Activated CD4-positive, alpha-beta memory T cell treated with anti-CD3 and anti-CD28 coated beads, Interleukin-2, amount 10 ng/mL, durations not matched to agents 7 days and 5 days (primary cell): ENCODE measurements at regions not wholly inside any gene's neighbourhood (a gene's known extent, or its start where the extent isn't known, plus 50 kb on each side); places are given as distances from the start of the nearest gene placed in this dataset.

ENCODE experiments used
- CTCF ChIA-PET: fragments of 350-600 bp; sonication (Branson Sonifier 250); formaldehyde crosslinking; loops from one replicate; lab custom pipeline; 2021; ENCODE audit warnings: antibody characterized with exemption, inconsistent platforms; lab: Charles Lee
- POLR2A ChIA-PET: fragments of 350-600 bp; sonication (Branson Sonifier 250); formaldehyde crosslinking; loops from one replicate; lab custom pipeline; 2021; ENCODE audit warnings: antibody characterized with exemption; lab: Charles Lee
- DNase-seq: peaks from one replicate; pipeline ENCODE4 v3.0.0-alpha.2; 2020
- H3K27ac Mint-ChIP-seq: one replicate; pipeline ENCODE4 v1.8.0; 2021; ENCODE audit warnings: mild to moderate bottlenecking, mixed read lengths
- H3K27me3 Mint-ChIP-seq: one replicate; pipeline ENCODE4 v1.8.0; 2021; ENCODE audit warnings: mixed read lengths
- H3K36me3 Mint-ChIP-seq: one replicate; pipeline ENCODE4 v1.8.0; 2021; ENCODE audit warnings: low read depth, mixed read lengths
- H3K4me1 Mint-ChIP-seq: one replicate; pipeline ENCODE4 v1.8.0; 2021; ENCODE audit warnings: mixed read lengths
- H3K4me3 Mint-ChIP-seq: one replicate; pipeline ENCODE4 v1.8.0; 2021; ENCODE audit warnings: mild to moderate bottlenecking, mixed read lengths
- H3K9me3 Mint-ChIP-seq: one replicate; pipeline ENCODE4 v1.8.0; 2021; ENCODE audit warnings: mixed read lengths

- Mint-ChIP-seq H3K27me3 (peaks cover 9% of the 10 kb centered on the region), H3K36me3 (no peaks in the 10 kb centered on the region), H3K4me1 (no peaks in the 10 kb centered on the region), H3K9me3 (no peaks in the 10 kb centered on the region), H3K27ac (no peak overlapping the region), H3K4me3 (no peak overlapping the region)
- POLR2A ChIA-PET = no interaction called here
- DNase-seq = no peak
- CTCF ChIA-PET = no interaction called here
These were observed 373.1 kb downstream of the VPS13C start for GRCh38 chr15:61687124-61687523.

- H3K9me3 Mint-ChIP-seq = no peaks in the 10 kb centered on the region
- DNase-seq = no peak
- no peak overlapping the region for H3K27ac Mint-ChIP-seq
- H3K4me3 Mint-ChIP-seq = no peak overlapping the region
- peaks cover 9% of the 10 kb centered on the region for H3K27me3 Mint-ChIP-seq
- CTCF ChIA-PET = no interaction called here
- H3K4me1 Mint-ChIP-seq = no peaks in the 10 kb centered on the region
- POLR2A ChIA-PET = no interaction called here
- H3K36me3 Mint-ChIP-seq = no peaks in the 10 kb centered on the region
These were observed 374.3 kb downstream of the VPS13C start for GRCh38 chr15:61685971-61686370.

GRCh38 chr15:61685534-61685933 lies 374.7 kb downstream of the VPS13C start:
- H3K27ac Mint-ChIP-seq = no peak overlapping the region
- POLR2A ChIA-PET = no interaction called here
- CTCF ChIA-PET = no interaction called here
- H3K27me3 Mint-ChIP-seq = peaks cover 6% of the 10 kb centered on the region
- no peaks in the 10 kb centered on the region for H3K9me3 Mint-ChIP-seq
- H3K36me3 Mint-ChIP-seq = no peaks in the 10 kb centered on the region
- H3K4me1 Mint-ChIP-seq = no peaks in the 10 kb centered on the region
- H3K4me3 Mint-ChIP-seq = no peak overlapping the region
- no peak for DNase-seq

GRCh38 chr15:61684749-61685467 lies 375.3 kb downstream of the VPS13C start:
- Mint-ChIP-seq H3K27me3 (peaks cover 5% of the 10 kb centered on the region), H3K27ac (no peak overlapping the region), H3K4me1 (no peaks in the 10 kb centered on the region), H3K36me3 (no peaks in the 10 kb centered on the region), H3K9me3 (no peaks in the 10 kb centered on the region), H3K4me3 (no peak overlapping the region)
- no peak for DNase-seq
- ChIA-PET CTCF (no interaction called here), POLR2A (no interaction called here)

GRCh38 chr15:61682891-61683735 lies 377.1 kb downstream of the VPS13C start:
- no peaks in the 10 kb centered on the region for H3K4me1 Mint-ChIP-seq
- no peaks in the 10 kb centered on the region for H3K36me3 Mint-ChIP-seq
- peaks cover 6% of the 10 kb centered on the region for H3K27me3 Mint-ChIP-seq
- POLR2A ChIA-PET = no interaction called here
- H3K9me3 Mint-ChIP-seq = no peaks in the 10 kb centered on the region
- DNase-seq = no peak
- no peak overlapping the region for H3K4me3 Mint-ChIP-seq
- CTCF ChIA-PET = no interaction called here
- H3K27ac Mint-ChIP-seq = no peak overlapping the region

- H3K27me3 Mint-ChIP-seq = peaks cover 12% of the 10 kb centered on the region
- no peaks in the 10 kb centered on the region for H3K4me1 Mint-ChIP-seq
- H3K36me3 Mint-ChIP-seq = no peaks in the 10 kb centered on the region
- DNase-seq = no peak
- H3K27ac Mint-ChIP-seq = no peak overlapping the region
- H3K9me3 Mint-ChIP-seq = no peaks in the 10 kb centered on the region
- CTCF ChIA-PET = no interaction called here
- POLR2A ChIA-PET = no interaction called here
- no peak overlapping the region for H3K4me3 Mint-ChIP-seq
These were observed 378.6 kb downstream of the VPS13C start for GRCh38 chr15:61681676-61682075.

- peaks cover 13% of the 10 kb centered on the region for H3K27me3 Mint-ChIP-seq
- ChIA-PET CTCF (no interaction called here), POLR2A (no interaction called here)
- no peaks in the 10 kb centered on the region for H3K36me3 Mint-ChIP-seq
- H3K9me3 Mint-ChIP-seq = no peaks in the 10 kb centered on the region
- H3K4me1 Mint-ChIP-seq = no peaks in the 10 kb centered on the region
- no peak overlapping the region for H3K27ac Mint-ChIP-seq
- DNase-seq = no peak
- H3K4me3 Mint-ChIP-seq = no peak overlapping the region
These were observed 379.2 kb downstream of the VPS13C start for GRCh38 chr15:61681038-61681418.

- Mint-ChIP-seq H3K36me3 (no peaks in the 10 kb centered on the region), H3K27me3 (peaks cover 11% of the 10 kb centered on the region), H3K9me3 (no peaks in the 10 kb centered on the region), H3K4me1 (no peaks in the 10 kb centered on the region), H3K4me3 (no peak overlapping the region), H3K27ac (no peak overlapping the region)
- no peak for DNase-seq
- CTCF ChIA-PET = no interaction called here
- POLR2A ChIA-PET = no interaction called here
These were observed 379.8 kb downstream of the VPS13C start for GRCh38 chr15:61680260-61681037.

GRCh38 chr15:61671736-61672135 lies 388.5 kb downstream of the VPS13C start:
- ChIA-PET POLR2A (no interaction called here), CTCF (interaction anchor here (1.8 kb wide), 1 partner anchor 162 kb away, joined by 4 read pairs; no protein-coding TSS in a partner anchor)
- H3K9me3 Mint-ChIP-seq = no peaks in the 10 kb centered on the region
- no peak for DNase-seq
- H3K27ac Mint-ChIP-seq = no peak overlapping the region
- no peak overlapping the region for H3K4me3 Mint-ChIP-seq
- no peaks in the 10 kb centered on the region for H3K36me3 Mint-ChIP-seq
- H3K4me1 Mint-ChIP-seq = no peaks in the 10 kb centered on the region
- peaks cover 17% of the 10 kb centered on the region for H3K27me3 Mint-ChIP-seq

- no peak for DNase-seq
- ChIA-PET CTCF (no interaction called here), POLR2A (no interaction called here)
- H3K36me3 Mint-ChIP-seq = no peaks in the 10 kb centered on the region
- H3K4me3 Mint-ChIP-seq = no peak overlapping the region
- no peaks in the 10 kb centered on the region for H3K4me1 Mint-ChIP-seq
- H3K9me3 Mint-ChIP-seq = no peaks in the 10 kb centered on the region
- peaks cover 15% of the 10 kb centered on the region for H3K27me3 Mint-ChIP-seq
- no peak overlapping the region for H3K27ac Mint-ChIP-seq
These were observed 391.8 kb downstream of the VPS13C start for GRCh38 chr15:61668444-61668843.

- DNase-seq = no peak
- Mint-ChIP-seq H3K36me3 (no peaks in the 10 kb centered on the region), H3K9me3 (no peaks in the 10 kb centered on the region), H3K4me1 (no peaks in the 10 kb centered on the region), H3K4me3 (no peak overlapping the region), H3K27me3 (peaks cover 13% of the 10 kb centered on the region), H3K27ac (no peak overlapping the region)
- CTCF ChIA-PET = interaction anchor here (0.7 to 1.4 kb wide), 2 partner anchors 11 to 172 kb away, joined by 3 to 4 read pairs; no protein-coding TSS in a partner anchor
- POLR2A ChIA-PET = no interaction called here
These were observed 398.5 kb downstream of the VPS13C start for GRCh38 chr15:61661791-61662190.

- no peak for DNase-seq
- Mint-ChIP-seq H3K36me3 (no peaks in the 10 kb centered on the region), H3K9me3 (no peaks in the 10 kb centered on the region), H3K4me1 (no peaks in the 10 kb centered on the region), H3K27ac (no peak overlapping the region), H3K4me3 (no peak overlapping the region), H3K27me3 (peaks cover 10% of the 10 kb centered on the region)
- POLR2A ChIA-PET = no interaction called here
- CTCF ChIA-PET = no interaction called here
These were observed 399.7 kb downstream of the VPS13C start for GRCh38 chr15:61660579-61660978.

- H3K9me3 Mint-ChIP-seq = no peaks in the 10 kb centered on the region
- ChIA-PET CTCF (no interaction called here), POLR2A (no interaction called here)
- H3K27ac Mint-ChIP-seq = no peak overlapping the region
- no peak for DNase-seq
- H3K4me3 Mint-ChIP-seq = no peak overlapping the region
- no peaks in the 10 kb centered on the region for H3K4me1 Mint-ChIP-seq
- peaks cover 5% of the 10 kb centered on the region for H3K27me3 Mint-ChIP-seq
- no peaks in the 10 kb centered on the region for H3K36me3 Mint-ChIP-seq
These were observed 400.6 kb downstream of the VPS13C start for GRCh38 chr15:61659566-61660190.
